GM12873 (cell line): ENCODE measurements at regions not wholly inside any gene's neighbourhood (a gene's known extent, or its start where the extent isn't known, plus 50 kb on each side); places are given as distances from the start of the nearest gene placed in this dataset.

Experiments
- TF ChIP-seq, protein P1 (sequence below): IDR thresholded peaks from 2 replicates; pipeline ENCODE4 v1.5.1; 2012; ENCODE audit warnings: low read depth, mild to moderate bottlenecking, moderate library complexity, low read length, control low read depth; ENCODE audit not compliant: insufficient read depth; ENCODE audit errors: missing control alignments

DNA sequence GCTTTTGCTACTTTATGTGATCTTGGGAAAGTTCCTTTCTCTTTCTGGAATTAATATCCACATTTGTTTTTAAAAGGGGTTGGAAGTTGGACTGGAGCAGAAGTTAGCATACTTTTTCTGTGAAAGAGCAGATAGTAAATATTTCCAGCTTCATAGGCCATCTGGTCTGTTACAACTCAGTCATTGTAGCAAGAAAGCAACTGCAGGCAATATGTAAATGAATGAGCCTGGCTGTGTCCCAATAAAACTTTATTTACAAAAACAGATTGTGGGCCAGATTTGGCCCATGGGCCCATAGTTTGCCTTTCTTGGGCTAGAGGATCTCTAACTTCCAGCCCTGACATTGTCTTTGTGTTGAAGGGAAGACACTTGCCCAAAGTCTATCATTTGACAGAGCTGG, 104.4 kb downstream of the ACTL7B start:
- TF ChIP-seq, protein P1, sequence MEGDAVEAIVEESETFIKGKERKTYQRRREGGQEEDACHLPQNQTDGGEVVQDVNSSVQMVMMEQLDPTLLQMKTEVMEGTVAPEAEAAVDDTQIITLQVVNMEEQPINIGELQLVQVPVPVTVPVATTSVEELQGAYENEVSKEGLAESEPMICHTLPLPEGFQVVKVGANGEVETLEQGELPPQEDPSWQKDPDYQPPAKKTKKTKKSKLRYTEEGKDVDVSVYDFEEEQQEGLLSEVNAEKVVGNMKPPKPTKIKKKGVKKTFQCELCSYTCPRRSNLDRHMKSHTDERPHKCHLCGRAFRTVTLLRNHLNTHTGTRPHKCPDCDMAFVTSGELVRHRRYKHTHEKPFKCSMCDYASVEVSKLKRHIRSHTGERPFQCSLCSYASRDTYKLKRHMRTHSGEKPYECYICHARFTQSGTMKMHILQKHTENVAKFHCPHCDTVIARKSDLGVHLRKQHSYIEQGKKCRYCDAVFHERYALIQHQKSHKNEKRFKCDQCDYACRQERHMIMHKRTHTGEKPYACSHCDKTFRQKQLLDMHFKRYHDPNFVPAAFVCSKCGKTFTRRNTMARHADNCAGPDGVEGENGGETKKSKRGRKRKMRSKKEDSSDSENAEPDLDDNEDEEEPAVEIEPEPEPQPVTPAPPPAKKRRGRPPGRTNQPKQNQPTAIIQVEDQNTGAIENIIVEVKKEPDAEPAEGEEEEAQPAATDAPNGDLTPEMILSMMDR = no peak

DNA sequence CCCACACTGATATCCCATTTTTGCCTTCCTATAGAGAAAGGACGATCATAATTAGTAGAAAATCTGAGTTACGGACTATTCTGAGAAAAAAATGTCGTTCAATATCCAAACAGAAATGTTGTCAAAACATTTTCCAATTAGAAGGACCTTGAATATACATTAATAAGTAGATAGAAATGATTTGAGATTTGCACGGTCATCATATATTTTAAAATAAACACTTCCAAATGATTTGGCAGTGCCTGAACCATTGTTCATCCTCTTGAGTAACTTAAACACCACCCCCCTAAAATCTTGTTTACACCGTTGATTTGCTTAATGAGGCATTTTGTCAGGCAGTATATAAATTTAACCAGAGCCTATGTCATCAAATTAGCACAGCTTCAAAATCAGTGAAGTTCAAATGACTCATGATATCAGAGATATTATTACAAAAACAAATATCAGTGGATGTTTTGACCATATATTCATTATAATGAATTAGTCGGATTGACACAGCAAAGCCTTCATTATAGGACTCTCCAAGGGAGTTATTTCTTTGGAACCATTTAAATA, 105.0 kb downstream of the ACTL7B start:
- TF ChIP-seq, protein P1 = no peak

DNA sequence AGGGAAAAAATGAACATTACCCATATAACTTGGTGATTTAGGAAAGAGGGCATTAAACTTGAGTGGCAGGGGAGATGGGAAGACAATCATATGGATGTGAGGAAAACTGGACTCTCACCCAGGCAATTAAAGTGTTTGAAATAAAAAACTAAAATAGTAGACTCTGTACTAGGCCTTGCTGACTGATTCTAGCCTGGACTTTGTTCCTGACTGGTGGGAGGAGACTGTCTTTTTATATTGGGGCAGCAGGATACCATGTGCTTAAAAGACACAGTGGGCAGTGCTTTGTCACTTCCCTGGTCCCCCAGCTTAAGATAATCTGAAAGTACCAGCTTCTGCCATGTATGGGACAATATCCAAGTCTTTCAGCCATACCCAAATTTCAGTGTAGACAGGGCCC, 107.0 kb downstream of the ACTL7B start:
- TF ChIP-seq, protein P1 = no peak

DNA sequence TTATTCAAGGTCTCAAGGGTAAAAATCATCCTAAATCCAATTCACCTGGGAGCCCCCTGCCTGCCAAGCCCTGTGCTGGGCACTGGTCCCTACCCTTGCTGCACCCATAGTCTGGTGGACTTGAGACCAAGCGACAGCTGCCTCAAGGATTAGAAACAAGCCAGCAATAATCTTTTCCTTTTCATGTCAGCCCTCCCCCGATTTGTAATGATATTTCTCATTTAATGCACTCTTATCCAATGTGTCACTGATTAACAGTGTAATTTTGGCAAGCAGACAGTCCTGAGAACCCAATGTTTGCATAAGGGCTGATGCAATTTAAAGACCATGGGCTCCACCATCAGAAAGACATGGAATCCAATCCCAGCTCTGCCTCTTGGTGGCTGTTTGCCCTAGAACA, 108.9 kb downstream of the ACTL7B start:
- TF ChIP-seq, protein P1 = no peak

DNA sequence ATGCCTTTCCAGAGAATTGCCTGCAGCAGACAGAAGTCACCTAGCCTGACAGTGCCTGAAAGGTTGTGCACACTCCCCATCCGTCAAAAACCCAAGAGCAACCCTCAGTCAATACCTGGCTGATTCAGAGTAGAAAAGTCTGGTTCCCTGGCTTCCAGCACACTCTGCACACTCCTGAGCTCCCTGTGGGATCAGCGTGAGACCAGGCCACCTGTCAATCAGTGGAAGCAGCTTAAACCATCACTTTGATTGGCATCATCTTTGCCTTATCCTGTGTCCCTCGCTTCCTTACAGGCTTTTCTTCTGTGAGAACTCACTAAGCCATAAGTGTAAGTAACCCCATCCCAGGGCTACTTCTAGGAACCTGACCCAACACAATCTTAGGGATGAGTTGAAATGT, 109.8 kb downstream of the ACTL7B start:
- TF ChIP-seq, protein P1 = no peak

DNA sequence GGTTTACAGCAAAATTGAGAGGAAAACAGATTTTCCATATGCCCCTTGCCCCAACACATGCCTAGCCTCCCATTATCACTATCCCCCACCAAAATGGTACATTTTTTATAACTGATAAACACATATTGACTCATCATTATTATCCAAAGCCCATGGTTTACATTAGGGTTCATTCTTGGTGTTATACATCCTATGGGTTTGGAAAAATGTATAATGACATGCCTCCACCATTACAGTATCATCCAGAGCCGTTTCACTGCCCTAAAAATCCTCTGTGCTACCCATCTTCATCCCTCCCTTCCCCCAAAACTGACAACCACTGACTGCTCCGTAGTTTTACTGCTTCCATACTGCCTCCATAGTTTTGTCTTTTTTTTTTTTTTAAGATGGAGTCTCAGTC, 111.1 kb downstream of the ACTL7B start:
- TF ChIP-seq, protein P1 = no peak

DNA sequence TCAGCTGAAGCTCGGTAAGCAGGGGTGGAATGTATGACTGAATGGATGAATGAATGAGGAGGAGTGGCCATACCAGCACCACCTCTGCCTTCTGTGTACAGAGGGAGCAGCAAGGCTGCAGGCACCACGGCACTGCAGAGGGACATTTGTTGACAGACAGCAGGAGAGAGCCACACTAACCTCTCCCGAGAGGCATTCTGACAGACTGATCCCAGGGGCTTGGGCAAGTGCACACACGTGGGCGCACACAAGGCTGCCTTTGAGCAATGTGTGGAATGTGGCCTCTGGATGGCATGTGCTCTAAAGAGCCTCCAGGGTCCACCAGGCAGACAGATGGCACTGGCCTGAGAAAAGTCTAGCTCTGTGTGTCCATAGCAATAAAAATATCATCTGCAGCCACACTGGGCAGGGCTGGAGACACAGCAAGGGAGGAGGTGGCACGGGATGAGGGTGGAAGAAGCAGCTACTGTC, 111.8 kb downstream of the ACTL7B start:
- TF ChIP-seq, protein P1 = no peak
